ENCODE measurements at regions not wholly inside any gene's neighbourhood (a gene's known extent, or its start where the extent isn't known, plus 50 kb on each side); places are given as distances from the start of the nearest gene placed in this dataset.

- no peak for TF ChIP-seq CTCF (IDR thresholded peaks at IDR 0.05)
- TF ChIP-seq POLR2A (IDR thresholded peaks at IDR 0.05), result no peak
- no peaks in the 10 kb centered on the region for H3K36me3 ChIP-seq
- H3K9me3 ChIP-seq, result no peaks in the 10 kb centered on the region
- no peaks in the 10 kb centered on the region for H3K27me3 ChIP-seq
- intact Hi-C loops (cut with DNase I; ENCODE audit: low total_unique reads), result no loop called here
- H3K27ac ChIP-seq, result no peak overlapping the region
- DNase-seq, result no peak
- H3K4me3 ChIP-seq, result no peak overlapping the region
- no peaks in the 10 kb centered on the region for H3K4me1 ChIP-seq
These were observed 55.5 kb upstream of the FBXL17 start for GRCh38 chr5:108437425-108437824.

- DNase-seq, result no peak
- Histone ChIP-seq H3K36me3 (no peaks in the 10 kb centered on the region), H3K4me1 (no peaks in the 10 kb centered on the region), H3K27me3 (no peaks in the 10 kb centered on the region), H3K9me3 (no peaks in the 10 kb centered on the region), H3K4me3 (no peak overlapping the region), H3K27ac (no peak overlapping the region)
- TF ChIP-seq CTCF (IDR thresholded peaks at IDR 0.05) (no peak), POLR2A (IDR thresholded peaks at IDR 0.05) (no peak)
- intact Hi-C loops (cut with DNase I; ENCODE audit: low total_unique reads), result no loop called here
These were observed 54.8 kb upstream of the FBXL17 start for GRCh38 chr5:108436696-108437095.

GRCh38 chr5:108433600-108433999 lies 51.7 kb upstream of the FBXL17 start:
- TF ChIP-seq CTCF (IDR thresholded peaks at IDR 0.05) (no peak), POLR2A (IDR thresholded peaks at IDR 0.05) (no peak)
- Histone ChIP-seq H3K9me3 (no peaks in the 10 kb centered on the region), H3K27me3 (no peaks in the 10 kb centered on the region), H3K4me1 (no peaks in the 10 kb centered on the region), H3K36me3 (no peaks in the 10 kb centered on the region), H3K4me3 (no peak overlapping the region), H3K27ac (no peak overlapping the region)
- intact Hi-C loops (cut with DNase I; ENCODE audit: low total_unique reads), result no loop called here
- DNase-seq, result no peak

GRCh38 chr5:108432024-108432423 lies 50.1 kb upstream of the FBXL17 start:
- Histone ChIP-seq H3K27ac (no peak overlapping the region), H3K4me1 (no peaks in the 10 kb centered on the region), H3K4me3 (no peak overlapping the region), H3K27me3 (no peaks in the 10 kb centered on the region), H3K9me3 (no peaks in the 10 kb centered on the region), H3K36me3 (no peaks in the 10 kb centered on the region)
- no peak for DNase-seq
- TF ChIP-seq POLR2A (IDR thresholded peaks at IDR 0.05), result no peak
- no peak for TF ChIP-seq CTCF (IDR thresholded peaks at IDR 0.05)
- intact Hi-C loops (cut with DNase I; ENCODE audit: low total_unique reads), result no loop called here
